Neural crest cell (in vitro differentiated cells): ENCODE measurements at regions not wholly inside any gene's neighbourhood (a gene's known extent, or its start where the extent isn't known, plus 50 kb on each side); places are given as distances from the start of the nearest gene placed in this dataset.
A peak's percentile ranks its signal among the peaks of the same experiment; 100 is the strongest.

Experiments used
- DNase-seq: peaks from one replicate; pipeline ENCODE4 v3.0.0; 2021; ENCODE audit warnings: low read depth, mixed read lengths, low spot score
- H3K27ac Mint-ChIP-seq: one replicate; pipeline ENCODE4 v1.8.0; 2021; ENCODE audit warnings: mild to moderate bottlenecking, mixed read lengths; ENCODE audit not compliant: unreplicated experiment
- H3K27me3 Mint-ChIP-seq: 2 replicates; pipeline ENCODE4 v1.8.0; 2021; ENCODE audit warnings: low read depth, mild to moderate bottlenecking, mixed read lengths
- H3K36me3 Mint-ChIP-seq: 2 replicates; pipeline ENCODE4 v1.8.0; 2021; ENCODE audit warnings: low read depth, mild to moderate bottlenecking, mixed read lengths
- H3K4me1 Mint-ChIP-seq: 2 replicates; pipeline ENCODE4 v1.8.0; 2021; ENCODE audit warnings: mixed read lengths
- H3K4me3 Mint-ChIP-seq: one replicate; pipeline ENCODE4 v1.8.0; 2021; ENCODE audit warnings: mild to moderate bottlenecking, mixed read lengths
- H3K9me3 Mint-ChIP-seq: 2 replicates; pipeline ENCODE4 v1.8.0; 2021; ENCODE audit warnings: mixed read lengths
- CTCF ChIP-seq: fragments of 200-600 bp; sonication (generic); conservative IDR thresholded peaks from 2 replicates; pipeline ENCODE4 v1.5.0; 2021; ENCODE audit warnings: antibody characterized with exemption, mild to moderate bottlenecking

GRCh38 chr2:239824866-239825704 lies 200.1 kb downstream of the NDUFA10 start:
- no peak for DNase-seq
- Mint-ChIP-seq H3K27ac (no peak overlapping the region), H3K4me3 (no peak overlapping the region), H3K27me3 (no peaks in the 10 kb centered on the region), H3K9me3 (peaks cover 2% of the 10 kb centered on the region), H3K36me3 (no peaks in the 10 kb centered on the region), H3K4me1 (peaks cover 26% of the 10 kb centered on the region)
- TF ChIP-seq CTCF, result no peak

GRCh38 chr2:239824046-239824694 lies 201.0 kb downstream of the NDUFA10 start:
- DNase-seq, result no peak
- no peaks in the 10 kb centered on the region for H3K27me3 Mint-ChIP-seq
- H3K9me3 Mint-ChIP-seq, result peaks cover 2% of the 10 kb centered on the region
- peaks cover 26% of the 10 kb centered on the region for H3K4me1 Mint-ChIP-seq
- peak; percentile 63 for TF ChIP-seq CTCF
- H3K4me3 Mint-ChIP-seq, result no peak overlapping the region
- no peaks in the 10 kb centered on the region for H3K36me3 Mint-ChIP-seq
- H3K27ac Mint-ChIP-seq, result peak overlapping the region; percentile 88

GRCh38 chr2:239822146-239822831 lies 202.9 kb downstream of the NDUFA10 start:
- no peaks in the 10 kb centered on the region for H3K36me3 Mint-ChIP-seq
- H3K4me3 Mint-ChIP-seq, result no peak overlapping the region
- no peak overlapping the region for H3K27ac Mint-ChIP-seq
- H3K4me1 Mint-ChIP-seq, result peaks cover 32% of the 10 kb centered on the region
- DNase-seq, result no peak
- H3K27me3 Mint-ChIP-seq, result no peaks in the 10 kb centered on the region
- peaks cover 2% of the 10 kb centered on the region for H3K9me3 Mint-ChIP-seq
- TF ChIP-seq CTCF, result no peak

GRCh38 chr2:239821694-239822075 lies 203.5 kb downstream of the NDUFA10 start:
- no peak for DNase-seq
- H3K4me1 Mint-ChIP-seq, result peaks cover 32% of the 10 kb centered on the region
- H3K4me3 Mint-ChIP-seq, result no peak overlapping the region
- no peak overlapping the region for H3K27ac Mint-ChIP-seq
- H3K27me3 Mint-ChIP-seq, result no peaks in the 10 kb centered on the region
- no peaks in the 10 kb centered on the region for H3K36me3 Mint-ChIP-seq
- peaks cover 2% of the 10 kb centered on the region for H3K9me3 Mint-ChIP-seq
- TF ChIP-seq CTCF, result no peak

GRCh38 chr2:239820836-239821693 lies 204.1 kb downstream of the NDUFA10 start:
- Mint-ChIP-seq H3K27me3 (no peaks in the 10 kb centered on the region), H3K27ac (peak overlapping the region; percentile 50), H3K4me1 (peaks cover 32% of the 10 kb centered on the region), H3K36me3 (no peaks in the 10 kb centered on the region), H3K9me3 (peaks cover 2% of the 10 kb centered on the region), H3K4me3 (no peak overlapping the region)
- TF ChIP-seq CTCF, result no peak
- DNase-seq, result no peak
